ENCODE measurements at regions not wholly inside any gene's neighbourhood (a gene's known extent, or its start where the extent isn't known, plus 50 kb on each side); places are given as distances from the start of the nearest gene placed in this dataset.

- H3K18ac ChIP-seq (ENCODE audit: insufficient read length, low read depth, low read length) = no peak overlapping the region
- TF ChIP-seq, protein P1, sequence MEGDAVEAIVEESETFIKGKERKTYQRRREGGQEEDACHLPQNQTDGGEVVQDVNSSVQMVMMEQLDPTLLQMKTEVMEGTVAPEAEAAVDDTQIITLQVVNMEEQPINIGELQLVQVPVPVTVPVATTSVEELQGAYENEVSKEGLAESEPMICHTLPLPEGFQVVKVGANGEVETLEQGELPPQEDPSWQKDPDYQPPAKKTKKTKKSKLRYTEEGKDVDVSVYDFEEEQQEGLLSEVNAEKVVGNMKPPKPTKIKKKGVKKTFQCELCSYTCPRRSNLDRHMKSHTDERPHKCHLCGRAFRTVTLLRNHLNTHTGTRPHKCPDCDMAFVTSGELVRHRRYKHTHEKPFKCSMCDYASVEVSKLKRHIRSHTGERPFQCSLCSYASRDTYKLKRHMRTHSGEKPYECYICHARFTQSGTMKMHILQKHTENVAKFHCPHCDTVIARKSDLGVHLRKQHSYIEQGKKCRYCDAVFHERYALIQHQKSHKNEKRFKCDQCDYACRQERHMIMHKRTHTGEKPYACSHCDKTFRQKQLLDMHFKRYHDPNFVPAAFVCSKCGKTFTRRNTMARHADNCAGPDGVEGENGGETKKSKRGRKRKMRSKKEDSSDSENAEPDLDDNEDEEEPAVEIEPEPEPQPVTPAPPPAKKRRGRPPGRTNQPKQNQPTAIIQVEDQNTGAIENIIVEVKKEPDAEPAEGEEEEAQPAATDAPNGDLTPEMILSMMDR (conservative IDR thresholded peaks at IDR 0.05) = no peak
- Mint-ChIP-seq H3K36me3 (ENCODE audit: insufficient read depth in 1 of 3, low read depth in 3 of 3) (peaks cover 0 to 1% (median 0%) of the 10 kb centered on the region in 3 experiments; a peak in 1 of 7 replicates), H3K27ac (no peak overlapping the region), H3K27me3 (ENCODE audit: low read depth) (peaks cover 6% of the 10 kb centered on the region), H3K9me3 (no peaks in the 10 kb centered on the region; a peak in 3 of 5 replicates), H3K4me1 (peaks cover 3 to 5% of the 10 kb centered on the region in 2 experiments; a peak in 2 of 4 replicates), H3K4me3 (no peak overlapping the region)
- no peak overlapping the region for H2BK20ac ChIP-seq (ENCODE audit: low read depth, low read length, poor library complexity, severe bottlenecking)
- no peaks in the 10 kb centered on the region for H3K79me2 ChIP-seq (ENCODE audit: insufficient read depth, low read length)
- no peak overlapping the region for H3K14ac ChIP-seq (ENCODE audit: insufficient read depth, low read length)
- H3K27ac ChIP-seq (ENCODE audit: insufficient read length, low read depth, low read length) = no peak overlapping the region
- H2BK12ac ChIP-seq (ENCODE audit: insufficient read length, low read depth, low read length) = no peak overlapping the region
- H3K4me2 ChIP-seq (ENCODE audit: insufficient read depth, insufficient read length, low read length) = no peak overlapping the region
- H2AK5ac ChIP-seq (ENCODE audit: insufficient read length, low read length) = no peak overlapping the region
- H2BK15ac ChIP-seq (ENCODE audit: low read depth, low read length) = no peak overlapping the region
- no peaks in the 10 kb centered on the region for H4K20me1 ChIP-seq (ENCODE audit: control insufficient read depth, insufficient read depth, insufficient read length)
- no peak overlapping the region for H4K5ac ChIP-seq (ENCODE audit: insufficient read length, low read depth, low read length)
- H3K4ac ChIP-seq (ENCODE audit: low read depth, low read length) = no peak overlapping the region
- H3K27me3 ChIP-seq (ENCODE audit: insufficient read depth, low read length) = no peaks in the 10 kb centered on the region; the same call in 1 of the 2 replicates
- H2AFZ ChIP-seq (ENCODE audit: low read length) = no peak overlapping the region
- H3K79me1 ChIP-seq (ENCODE audit: insufficient read depth, low read depth, low read length, poor library complexity, severe bottlenecking) = no peaks in the 10 kb centered on the region
- no peak overlapping the region for H3T11ph ChIP-seq (ENCODE audit: low read length)
- no peak for DNase-seq
- no peak overlapping the region for H2BK5ac ChIP-seq (ENCODE audit: insufficient read length, low read length)
- H4K91ac ChIP-seq (ENCODE audit: insufficient read length, low read depth, low read length) = no peak overlapping the region
- H3K23me2 ChIP-seq (ENCODE audit: insufficient read length, low read depth, low read length, poor library complexity, severe bottlenecking) = no peaks in the 10 kb centered on the region
- H3K56ac ChIP-seq (ENCODE audit: insufficient read length, low read depth, low read length) = no peak overlapping the region
- no peaks in the 10 kb centered on the region for H3K4me1 ChIP-seq (ENCODE audit: insufficient read depth, low read length)
- no peak overlapping the region for H2BK120ac ChIP-seq (ENCODE audit: low read depth, low read length, poor library complexity, severe bottlenecking)
- no peak overlapping the region for H3K23ac ChIP-seq (ENCODE audit: insufficient read length, low read depth, low read length)
- H3K9ac ChIP-seq (ENCODE audit: extremely low read depth, insufficient read length, low read length) = no peak overlapping the region
- H3K9me3 ChIP-seq (ENCODE audit: control insufficient read depth, low read depth, low read length) = no peaks in the 10 kb centered on the region
- no peak overlapping the region for H4K8ac ChIP-seq (replicated peaks; ENCODE audit: insufficient read length, low read depth, low read length)
Observed at GRCh38 chr1:115537415-115537814, 104.4 kb upstream of the VANGL1 start.

All from H9 (cell line).